ENCODE measurements at regions not wholly inside any gene's neighbourhood (a gene's known extent, or its start where the extent isn't known, plus 50 kb on each side); places are given as distances from the start of the nearest gene placed in this dataset.

DNA sequence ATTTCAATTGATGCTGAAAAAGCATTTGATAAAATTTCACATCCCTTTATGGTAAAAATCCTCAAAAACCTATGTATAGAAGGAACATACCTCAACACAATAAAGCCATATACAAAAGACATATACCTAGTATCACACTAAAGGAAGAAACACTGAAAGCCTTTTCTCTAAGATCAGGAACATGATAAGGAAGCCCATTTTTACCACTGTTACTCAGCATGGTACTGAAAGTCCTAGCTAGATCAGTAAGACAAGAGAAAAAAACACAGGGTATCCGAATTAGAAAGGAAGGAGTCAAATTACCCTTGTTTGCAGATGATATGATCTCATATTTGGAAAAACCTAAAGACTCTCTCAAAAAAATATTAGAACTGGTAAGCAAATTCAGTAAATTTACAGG lies 350.2 kb upstream of the PDE4D start:
- intact Hi-C loops (cut with micrococcal nuclease; ENCODE audit: unreplicated experiment) (no loop called here), in situ Hi-C loops (cut with HindIII; ENCODE audit: extremely low pct_ligation_motif_present, low pct_unique_long_range_greater_than_20kb) (no loop called here)
- Histone ChIP-seq H3K27me3 (ENCODE audit: control insufficient read depth in 1 of 2, insufficient read depth in 2 of 2, low read length in 2 of 2) (no peaks in the 10 kb centered on the region), H3K79me2 (ENCODE audit: insufficient read depth, low read length) (no peaks in the 10 kb centered on the region), H2AFZ (ENCODE audit: low read length) (no peak overlapping the region), H3K4me1 (ENCODE audit: insufficient read depth, low read length) (no peaks in the 10 kb centered on the region), H3K9ac (ENCODE audit: insufficient read depth, low read depth, low read length) (no peak overlapping the region), H3K27ac (ENCODE audit: extremely low read length, insufficient read depth, low read length) (no peak overlapping the region), H3K9me3 (ENCODE audit: low read length) (peaks cover 8% of the 10 kb centered on the region), H3K4me3 (replicated peaks in 1 of 3; ENCODE audit: insufficient read depth in 1 of 3, low read depth in 2 of 3, low read length in 3 of 3) (no peak overlapping the region), H3K36me3 (replicated peaks in 1 of 2; ENCODE audit: control insufficient read depth in 1 of 2, insufficient read depth in 2 of 2, low read length in 2 of 2) (no peaks in the 10 kb centered on the region), H4K20me1 (ENCODE audit: insufficient read depth, low read length) (no peaks in the 10 kb centered on the region), H3K4me2 (ENCODE audit: low read depth, low read length) (no peak overlapping the region)
- no peak for TF ChIP-seq SCMH1 (CRISPR knock-in tag; IDR thresholded peaks at IDR 0.05; ENCODE audit: borderline replicate concordance)
- TF ChIP-seq SRSF4 (IDR thresholded peaks at IDR 0.05; ENCODE audit: low read depth, low read length, poor library complexity, severe bottlenecking), result no peak
- no peak for TF ChIP-seq ZBTB20 (CRISPR knock-in tag; IDR thresholded peaks at IDR 0.05; ENCODE audit: borderline replicate concordance, low read depth)
- TF ChIP-seq ZNF253 (CRISPR knock-in tag; IDR thresholded peaks at IDR 0.05; ENCODE audit: borderline replicate concordance), result no peak
- TF ChIP-seq, protein P1, sequence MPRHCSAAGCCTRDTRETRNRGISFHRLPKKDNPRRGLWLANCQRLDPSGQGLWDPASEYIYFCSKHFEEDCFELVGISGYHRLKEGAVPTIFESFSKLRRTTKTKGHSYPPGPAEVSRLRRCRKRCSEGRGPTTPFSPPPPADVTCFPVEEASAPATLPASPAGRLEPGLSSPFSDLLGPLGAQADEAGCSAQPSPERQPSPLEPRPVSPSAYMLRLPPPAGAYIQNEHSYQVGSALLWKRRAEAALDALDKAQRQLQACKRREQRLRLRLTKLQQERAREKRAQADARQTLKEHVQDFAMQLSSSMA (CRISPR knock-in tag; IDR thresholded peaks at IDR 0.05), result no peak
- no peak for TF ChIP-seq TRIM24 (CRISPR knock-in tag; IDR thresholded peaks at IDR 0.05)
- TF ChIP-seq, protein P2, sequence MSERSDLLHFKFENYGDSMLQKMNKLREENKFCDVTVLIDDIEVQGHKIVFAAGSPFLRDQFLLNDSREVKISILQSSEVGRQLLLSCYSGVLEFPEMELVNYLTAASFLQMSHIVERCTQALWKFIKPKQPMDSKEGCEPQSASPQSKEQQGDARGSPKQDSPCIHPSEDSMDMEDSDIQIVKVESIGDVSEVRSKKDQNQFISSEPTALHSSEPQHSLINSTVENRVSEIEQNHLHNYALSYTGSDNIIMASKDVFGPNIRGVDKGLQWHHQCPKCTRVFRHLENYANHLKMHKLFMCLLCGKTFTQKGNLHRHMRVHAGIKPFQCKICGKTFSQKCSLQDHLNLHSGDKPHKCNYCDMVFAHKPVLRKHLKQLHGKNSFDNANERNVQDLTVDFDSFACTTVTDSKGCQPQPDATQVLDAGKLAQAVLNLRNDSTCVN (CRISPR knock-in tag; IDR thresholded peaks at IDR 0.05; ENCODE audit: borderline replicate concordance), result no peak
- TF ChIP-seq HNRNPLL (IDR thresholded peaks at IDR 0.05; ENCODE audit: low read depth, low read length, poor library complexity, severe bottlenecking), result no peak
- TF ChIP-seq, protein P3, sequence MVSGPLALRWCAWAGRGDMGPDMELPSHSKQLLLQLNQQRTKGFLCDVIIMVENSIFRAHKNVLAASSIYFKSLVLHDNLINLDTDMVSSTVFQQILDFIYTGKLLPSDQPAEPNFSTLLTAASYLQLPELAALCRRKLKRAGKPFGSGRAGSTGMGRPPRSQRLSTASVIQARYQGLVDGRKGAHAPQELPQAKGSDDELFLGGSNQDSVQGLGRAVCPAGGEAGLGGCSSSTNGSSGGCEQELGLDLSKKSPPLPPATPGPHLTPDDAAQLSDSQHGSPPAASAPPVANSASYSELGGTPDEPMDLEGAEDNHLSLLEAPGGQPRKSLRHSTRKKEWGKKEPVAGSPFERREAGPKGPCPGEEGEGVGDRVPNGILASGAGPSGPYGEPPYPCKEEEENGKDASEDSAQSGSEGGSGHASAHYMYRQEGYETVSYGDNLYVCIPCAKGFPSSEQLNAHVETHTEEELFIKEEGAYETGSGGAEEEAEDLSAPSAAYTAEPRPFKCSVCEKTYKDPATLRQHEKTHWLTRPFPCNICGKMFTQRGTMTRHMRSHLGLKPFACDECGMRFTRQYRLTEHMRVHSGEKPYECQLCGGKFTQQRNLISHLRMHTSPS (CRISPR knock-in tag; IDR thresholded peaks at IDR 0.05; ENCODE audit: low read depth), result no peak
- TF ChIP-seq CBX5 (CRISPR knock-in tag; IDR thresholded peaks at IDR 0.05; ENCODE audit: borderline replicate concordance), result no peak
- TF ChIP-seq HDAC2 (CRISPR knock-in tag; IDR thresholded peaks at IDR 0.05), result no peak
- no peak for TF ChIP-seq ZNF44 (CRISPR knock-in tag; IDR thresholded peaks at IDR 0.05)
- TF ChIP-seq KAT8 (CRISPR knock-in tag; IDR thresholded peaks at IDR 0.05), result no peak
- FAIRE-seq, result no peak
- ChIA-PET CTCF (ENCODE audit: low intra/inter-chr PET ratio, low total read pairs) (no interaction called here), POLR2A (no interaction called here)
- WGBS (ENCODE audit: low lambda C conversion rate), result 38% methylated on average over 1 of the region's 1 CpG
- no peak for ATAC-seq
- no peak for DNase-seq (ENCODE audit: low spot score)
- no TSS peak for BruUV-seq (replicated peaks)
